Natural killer cell (primary cell): ENCODE measurements at regions not wholly inside any gene's neighbourhood (a gene's known extent, or its start where the extent isn't known, plus 50 kb on each side); places are given as distances from the start of the nearest gene placed in this dataset.

Source experiments
- ATAC-seq, 3 donors: fragments of 150-1000 bp in 2 of 3; fragments of 200-7000 bp in 1 of 3; cut with Tn5 transposase; 1 replicate in 1 of 3; 2 replicates in 2 of 3; pipeline ENCODE4 v1.10.0; 2021; ENCODE audit warnings: mild to moderate bottlenecking in 2 of 3, moderate library complexity in 2 of 3
- DNase-seq, 2 donors: peaks; one replicate each; pipeline versions ENCODE4 v3.0.0 to v3.0.0-alpha.2; 2013 to 2021; ENCODE audit warnings: mixed read lengths in 1 of 2
- H3K27ac ChIP-seq: one replicate; pipeline ENCODE4 v1.5.1; 2013; ENCODE audit warnings: mild to moderate bottlenecking, low read length
- H3K27me3 ChIP-seq: one replicate; pipeline ENCODE4 v1.6.1; 2013; ENCODE audit warnings: low read length; ENCODE audit not compliant: control insufficient read depth, insufficient read depth
- H3K36me3 ChIP-seq: one replicate; pipeline ENCODE4 v1.6.1; 2013; ENCODE audit warnings: low read length; ENCODE audit not compliant: control insufficient read depth, insufficient read depth
- H3K4me1 ChIP-seq: one replicate; pipeline ENCODE4 v1.6.1; 2013; ENCODE audit warnings: low read length; ENCODE audit not compliant: control insufficient read depth, insufficient read depth
- H3K4me3 ChIP-seq: one replicate; pipeline ENCODE4 v1.5.1; 2013; ENCODE audit warnings: low read length
- H3K9me3 ChIP-seq: one replicate; pipeline ENCODE4 v1.6.1; 2013; ENCODE audit warnings: low read length; ENCODE audit not compliant: control insufficient read depth, insufficient read depth
- H3K27ac Mint-ChIP-seq, 2 donors: one replicate each; pipeline ENCODE4 v1.8.0; 2022; ENCODE audit warnings: mild to moderate bottlenecking in 2 of 2, mixed read lengths in 2 of 2, moderate library complexity in 1 of 2
- H3K27me3 Mint-ChIP-seq, 2 donors: one replicate each; pipeline ENCODE4 v1.8.0; 2022; ENCODE audit warnings: low read depth in 2 of 2, mixed read lengths in 2 of 2
- H3K36me3 Mint-ChIP-seq: one replicate; pipeline ENCODE4 v1.8.0; 2022; ENCODE audit warnings: mixed read lengths
- H3K4me1 Mint-ChIP-seq, 2 donors: one replicate each; pipeline ENCODE4 v1.8.0; 2022; ENCODE audit warnings: mixed read lengths in 2 of 2
- H3K4me3 Mint-ChIP-seq: one replicate; pipeline ENCODE4 v1.8.0; 2022; ENCODE audit warnings: mild to moderate bottlenecking, moderate library complexity, mixed read lengths
- H3K9me3 Mint-ChIP-seq, 2 donors: one replicate each; pipeline ENCODE4 v1.8.0; 2022; ENCODE audit warnings: mixed read lengths in 2 of 2
- CTCF ChIP-seq: fragments of 200-600 bp; IDR thresholded peaks from one replicate; pipeline ENCODE4 v1.8.0; 2022; ENCODE audit warnings: antibody characterized with exemption
- WGBS: methylation state at CpG from one replicate; pipeline ENCODE4 v1.1.7; 2013; ENCODE audit warnings: missing lambda C conversion rate; ENCODE audit not compliant: insufficient coverage; 5-methylcytosine and 5-hydroxymethylcytosine counted together
- intact Hi-C: fragments of 100-400 bp; cut with micrococcal nuclease; formaldehyde crosslinking; loops from one replicate; pipeline ENCODE4 v1.14.2; 2022

- Mint-ChIP-seq H3K27ac (no peak overlapping the region), H3K27me3 (no peaks in the 10 kb centered on the region), H3K36me3 (peaks cover 7% of the 10 kb centered on the region), H3K9me3 (peaks cover 14 to 27% of the 10 kb centered on the region in 2 donors), H3K4me3 (no peak overlapping the region), H3K4me1 (no peaks in the 10 kb centered on the region)
- no peaks in the 10 kb centered on the region for H3K4me1 ChIP-seq
- TF ChIP-seq CTCF = no peak
- no peaks in the 10 kb centered on the region for H3K36me3 ChIP-seq
- peaks cover 2% of the 10 kb centered on the region for H3K9me3 ChIP-seq
- DNase-seq = no peak
- no peak overlapping the region for H3K4me3 ChIP-seq
- no peaks in the 10 kb centered on the region for H3K27me3 ChIP-seq
- intact Hi-C loops = no loop called here
- WGBS = 44% methylated on average over 1 of the region's 2 CpGs
- H3K27ac ChIP-seq = no peak overlapping the region
- ATAC-seq = no peak
These were observed 460.2 kb downstream of the KIF2B start for GRCh38 chr17:54282886-54283285.

GRCh38 chr17:54307351-54307750 lies 484.6 kb downstream of the KIF2B start:
- 73% methylated on average over 5 of the region's 5 CpGs for WGBS
- H3K9me3 Mint-ChIP-seq = peaks cover 11 to 14% of the 10 kb centered on the region in 2 donors
- no peak for ATAC-seq
- no peak for DNase-seq
- Histone ChIP-seq H3K27me3 (no peaks in the 10 kb centered on the region), H3K27ac (no peak overlapping the region), H3K4me3 (no peak overlapping the region), H3K4me1 (no peaks in the 10 kb centered on the region), H3K36me3 (no peaks in the 10 kb centered on the region), H3K9me3 (no peaks in the 10 kb centered on the region)
- no peaks in the 10 kb centered on the region for H3K4me1 Mint-ChIP-seq
- no peaks in the 10 kb centered on the region for H3K36me3 Mint-ChIP-seq
- no peak for TF ChIP-seq CTCF
- no peaks in the 10 kb centered on the region for H3K27me3 Mint-ChIP-seq
- H3K27ac Mint-ChIP-seq = no peak overlapping the region
- no peak overlapping the region for H3K4me3 Mint-ChIP-seq
- intact Hi-C loops = no loop called here

- no peaks in the 10 kb centered on the region for H3K27me3 ChIP-seq
- intact Hi-C loops = no loop called here
- Mint-ChIP-seq H3K27ac (no peak overlapping the region), H3K4me3 (no peak overlapping the region), H3K27me3 (no peaks in the 10 kb centered on the region), H3K4me1 (no peaks in the 10 kb centered on the region), H3K36me3 (no peaks in the 10 kb centered on the region), H3K9me3 (peaks cover 14 to 22% of the 10 kb centered on the region in 2 donors)
- no peak for DNase-seq
- no peaks in the 10 kb centered on the region for H3K36me3 ChIP-seq
- H3K4me1 ChIP-seq = no peaks in the 10 kb centered on the region
- no peak overlapping the region for H3K4me3 ChIP-seq
- ATAC-seq = no peak
- H3K9me3 ChIP-seq = peaks cover 5% of the 10 kb centered on the region
- TF ChIP-seq CTCF = no peak
- H3K27ac ChIP-seq = no peak overlapping the region
- WGBS = no CpG with 5 or more reads among the region's 1 CpG
These were observed 502.1 kb downstream of the KIF2B start for GRCh38 chr17:54324813-54325212.

- Histone ChIP-seq H3K9me3 (peaks cover under 1% of the 10 kb centered on the region), H3K4me1 (no peaks in the 10 kb centered on the region), H3K27me3 (no peaks in the 10 kb centered on the region), H3K27ac (no peak overlapping the region), H3K36me3 (no peaks in the 10 kb centered on the region), H3K4me3 (no peak overlapping the region)
- Mint-ChIP-seq H3K36me3 (no peaks in the 10 kb centered on the region), H3K27ac (no peak overlapping the region), H3K4me1 (no peaks in the 10 kb centered on the region), H3K27me3 (no peaks in the 10 kb centered on the region), H3K9me3 (peaks cover 10 to 16% of the 10 kb centered on the region in 2 donors), H3K4me3 (no peak overlapping the region)
- ATAC-seq (no peak), DNase-seq (no peak)
- intact Hi-C loops = no loop called here
- no peak for TF ChIP-seq CTCF
- 94% methylated on average over 1 of the region's 1 CpG for WGBS
These were observed 517.0 kb downstream of the KIF2B start for GRCh38 chr17:54339731-54340130.
